Uterus (tissue), 2 donors: ENCODE measurements at regions not wholly inside any gene's neighbourhood (a gene's known extent, or its start where the extent isn't known, plus 50 kb on each side); places are given as distances from the start of the nearest gene placed in this dataset.

Experiments
- POLR2A ChIP-seq, 2 donors: fragments of 450-650 bp; IDR thresholded peaks; one replicate each; pipeline ENCODE4 v1.6.1; 2016; ENCODE audit warnings: antibody characterized with exemption in 2 of 2, mild to moderate bottlenecking in 1 of 2, moderate library complexity in 1 of 2
- TF ChIP-seq, protein P1 (sequence below), 4 experiments: fragments of 200-600 bp in 2 of 4; fragments of 450-650 bp in 2 of 4; sonication (generic) in 2 of 4; IDR thresholded peaks; one replicate each; pipeline ENCODE4 v1.5.1; 2016 to 2019; ENCODE audit warnings: antibody characterized with exemption in 4 of 4, mild to moderate bottlenecking in 2 of 4, moderate library complexity in 1 of 4

DNA sequence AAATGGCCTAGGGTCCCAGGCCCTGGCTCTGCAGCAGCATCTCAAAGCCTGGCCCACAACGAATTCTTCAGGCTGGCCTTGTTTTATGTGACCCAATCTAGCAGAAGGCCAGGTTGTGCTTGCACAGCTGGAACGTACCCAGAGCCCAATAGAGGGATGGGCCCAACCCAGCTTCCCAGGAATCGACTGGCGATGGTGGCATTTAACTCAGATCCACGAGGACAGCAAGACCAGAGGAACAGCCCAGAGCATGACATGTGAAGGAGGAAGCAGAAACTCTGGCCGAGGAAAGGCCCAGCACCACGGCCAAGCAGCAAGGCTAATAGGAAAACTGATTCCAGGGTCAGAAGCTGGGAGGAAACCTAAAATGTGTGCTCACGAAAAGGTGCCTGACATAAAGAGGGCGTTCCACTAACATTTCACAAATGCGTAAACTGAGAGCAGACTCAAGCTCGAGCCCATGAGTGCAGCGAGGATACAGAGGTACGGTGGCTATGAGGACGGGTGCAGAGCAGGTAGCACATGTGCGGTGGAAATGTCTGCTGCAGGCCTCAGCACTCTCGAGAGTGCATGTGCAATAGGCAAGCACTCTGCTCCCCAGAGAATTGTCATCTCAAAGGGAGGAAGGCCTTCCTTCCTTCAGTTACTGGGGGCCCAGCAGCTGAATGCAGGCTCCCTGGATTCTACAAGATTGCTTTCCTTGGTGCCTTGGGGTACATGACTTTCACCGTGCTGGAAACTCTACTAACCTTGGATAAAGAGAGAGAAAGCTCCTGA, 156.9 kb upstream of the GLI2 start:
- TF ChIP-seq, protein P1, sequence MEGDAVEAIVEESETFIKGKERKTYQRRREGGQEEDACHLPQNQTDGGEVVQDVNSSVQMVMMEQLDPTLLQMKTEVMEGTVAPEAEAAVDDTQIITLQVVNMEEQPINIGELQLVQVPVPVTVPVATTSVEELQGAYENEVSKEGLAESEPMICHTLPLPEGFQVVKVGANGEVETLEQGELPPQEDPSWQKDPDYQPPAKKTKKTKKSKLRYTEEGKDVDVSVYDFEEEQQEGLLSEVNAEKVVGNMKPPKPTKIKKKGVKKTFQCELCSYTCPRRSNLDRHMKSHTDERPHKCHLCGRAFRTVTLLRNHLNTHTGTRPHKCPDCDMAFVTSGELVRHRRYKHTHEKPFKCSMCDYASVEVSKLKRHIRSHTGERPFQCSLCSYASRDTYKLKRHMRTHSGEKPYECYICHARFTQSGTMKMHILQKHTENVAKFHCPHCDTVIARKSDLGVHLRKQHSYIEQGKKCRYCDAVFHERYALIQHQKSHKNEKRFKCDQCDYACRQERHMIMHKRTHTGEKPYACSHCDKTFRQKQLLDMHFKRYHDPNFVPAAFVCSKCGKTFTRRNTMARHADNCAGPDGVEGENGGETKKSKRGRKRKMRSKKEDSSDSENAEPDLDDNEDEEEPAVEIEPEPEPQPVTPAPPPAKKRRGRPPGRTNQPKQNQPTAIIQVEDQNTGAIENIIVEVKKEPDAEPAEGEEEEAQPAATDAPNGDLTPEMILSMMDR (IDR thresholded peaks at IDR 0.05): no peak
- TF ChIP-seq POLR2A (IDR thresholded peaks at IDR 0.05): no peak
